ENCODE measurements at regions not wholly inside any gene's neighbourhood (a gene's known extent, or its start where the extent isn't known, plus 50 kb on each side); places are given as distances from the start of the nearest gene placed in this dataset.
"Not testable (repeated sequence)": the region's sequence is repeated elsewhere in the genome, so short reads cannot be mapped to it uniquely, and the experiment has no call there.

GRCh38 chr6:113060664-113061063, 713.5 kb downstream of the RFPL4B start:
- DNase-seq, result no peak

- no peak for DNase-seq
These were observed 718.5 kb downstream of the RFPL4B start for GRCh38 chr6:113065611-113066010.

GRCh38 chr6:113067612-113068275, 720.6 kb downstream of the RFPL4B start:
- no peak for DNase-seq

- no peak for DNase-seq
These were observed 721.4 kb downstream of the RFPL4B start for GRCh38 chr6:113068570-113068969.

- not testable (repeated sequence) for DNase-seq
These were observed 723.6 kb downstream of the RFPL4B start for GRCh38 chr6:113070681-113071080.

- DNase-seq, result no peak
These were observed 726.6 kb downstream of the RFPL4B start for GRCh38 chr6:113073611-113074191.

- no peak for DNase-seq
These were observed 729.0 kb downstream of the RFPL4B start for GRCh38 chr6:113076116-113076515.

- DNase-seq, result no peak
These were observed 729.7 kb downstream of the RFPL4B start for GRCh38 chr6:113076816-113077215.

- no peak for DNase-seq
These were observed 730.7 kb downstream of the RFPL4B start for GRCh38 chr6:113077794-113078193.

- DNase-seq, result no peak
These were observed 731.7 kb downstream of the RFPL4B start for GRCh38 chr6:113078791-113079190.

GRCh38 chr6:113082745-113083144, 735.6 kb downstream of the RFPL4B start:
- DNase-seq, result no peak

GRCh38 chr6:113083947-113084346, 736.8 kb downstream of the RFPL4B start:
- no peak for DNase-seq

GRCh38 chr6:113089056-113089455, 741.9 kb downstream of the RFPL4B start:
- DNase-seq, result no peak

GRCh38 chr6:113092795-113093194, 745.7 kb downstream of the RFPL4B start:
- DNase-seq, result no peak

- no peak for DNase-seq
These were observed 747.6 kb downstream of the RFPL4B start for GRCh38 chr6:113094779-113095178.

GRCh38 chr6:113095841-113096240, 748.7 kb downstream of the RFPL4B start:
- DNase-seq, result no peak

GRCh38 chr6:113102761-113103160, 754.4 kb upstream of the MARCKS start:
- DNase-seq, result peak in 1 of 2 donors; percentile 4

- peak; percentile 43 to 52 for DNase-seq
These were observed 753.3 kb upstream of the MARCKS start for GRCh38 chr6:113103634-113104361.

GRCh38 chr6:113104541-113104940, 752.6 kb upstream of the MARCKS start:
- no peak for DNase-seq

GRCh38 chr6:113104951-113105350, 752.2 kb upstream of the MARCKS start:
- peak; percentile 42 to 50 for DNase-seq

GRCh38 chr6:113110211-113110610, 746.9 kb upstream of the MARCKS start:
- no peak for DNase-seq

GRCh38 chr6:113111550-113111949, 745.6 kb upstream of the MARCKS start:
- no peak for DNase-seq

- no peak for DNase-seq
These were observed 745.1 kb upstream of the MARCKS start for GRCh38 chr6:113112086-113112485.

- DNase-seq, result peak; percentile 65 to 68
These were observed 741.9 kb upstream of the MARCKS start for GRCh38 chr6:113115196-113115595.

All from inflammatory macrophage treated with lipopolysaccharide for 1 hour (primary cell).